KBM-7 (cell line): ENCODE measurements at regions not wholly inside any gene's neighbourhood (a gene's known extent, or its start where the extent isn't known, plus 50 kb on each side); places are given as distances from the start of the nearest gene placed in this dataset.
"Not testable (repeated sequence)": the region's sequence is repeated elsewhere in the genome, so short reads cannot be mapped to it uniquely, and the experiment has no call there.

Source experiments
- DNase-seq: peaks from one replicate; pipeline ENCODE4 v3.0.0-alpha.2; 2015
- in situ Hi-C: fragments of 300-500 bp; cut with MboI; formaldehyde crosslinking; loops from 2 replicates; pipeline ENCODE4 v1.14.3; 2020; ENCODE audit warnings: low sequenced_read_pairs, low pct_unique_long_range_greater_than_20kb, mixed read lengths

DNA sequence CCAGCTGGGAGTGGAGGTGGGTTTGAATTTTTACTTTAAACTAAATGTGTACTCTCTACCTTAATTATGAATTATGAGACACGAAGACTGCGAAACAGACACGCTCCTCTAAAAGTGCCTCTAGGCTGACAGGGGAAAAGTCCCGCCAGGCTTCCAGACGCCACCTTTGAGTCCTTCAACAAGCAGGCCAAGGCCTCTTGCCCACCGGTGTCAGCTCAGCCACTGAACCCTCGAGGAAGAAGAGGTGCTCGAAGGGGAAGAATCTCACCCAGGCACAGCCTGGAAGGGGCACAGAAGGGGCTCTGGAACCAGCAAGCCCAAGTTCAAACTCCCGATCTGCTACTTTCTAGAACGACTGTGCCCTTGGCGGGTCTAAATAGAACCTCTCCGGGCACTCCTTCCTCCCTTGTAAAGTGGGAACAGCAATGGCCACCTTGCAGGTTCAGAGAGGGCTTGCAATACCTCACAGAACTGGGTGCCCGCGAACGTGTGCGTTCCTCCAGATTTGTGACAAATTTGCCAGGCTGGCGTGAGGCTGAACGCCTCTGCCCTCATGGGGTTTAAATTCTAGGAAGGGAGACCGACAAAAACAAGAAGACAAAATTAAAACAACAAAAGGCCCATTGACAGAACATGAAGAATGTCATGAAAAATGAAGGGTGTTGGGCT, 158.5 kb upstream of the GRK3 start:
- DNase-seq: no peak
- in situ Hi-C loops: no loop called here

DNA sequence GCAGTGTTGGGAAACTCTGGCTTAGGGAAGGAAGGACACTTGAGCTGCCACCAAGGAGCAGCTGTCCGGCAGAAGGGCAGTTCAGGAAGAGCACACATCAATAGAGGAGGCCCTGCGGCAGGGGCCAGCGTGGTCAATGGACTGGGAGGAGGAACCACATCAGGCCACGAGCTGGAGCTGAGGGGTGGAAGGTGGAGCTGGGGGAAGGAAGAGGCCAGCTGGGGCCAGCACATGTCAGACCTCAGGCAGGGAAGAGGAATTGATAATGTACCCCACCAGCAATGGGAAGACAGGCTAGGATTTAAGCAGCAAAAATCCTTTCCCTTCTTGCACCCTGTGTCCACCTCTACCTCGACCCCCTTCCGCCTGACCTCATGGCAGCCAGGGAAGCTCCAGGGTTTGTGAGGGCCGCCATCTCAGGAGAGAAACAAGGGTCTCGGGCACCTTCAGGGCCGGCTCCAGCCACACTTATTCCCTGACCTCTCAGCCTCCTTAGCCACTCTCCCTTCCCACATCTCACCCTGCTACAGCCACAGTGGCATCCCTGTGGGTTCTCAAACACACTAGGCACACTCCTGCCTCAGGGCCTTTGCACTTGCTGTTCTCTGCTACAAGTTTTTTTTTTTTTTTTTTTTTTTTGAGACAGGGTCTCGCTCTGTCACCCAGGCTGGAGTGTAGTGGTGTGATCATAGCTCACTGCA, 157.8 kb upstream of the GRK3 start:
- in situ Hi-C loops: no loop called here
- DNase-seq: peak; percentile 24

DNA sequence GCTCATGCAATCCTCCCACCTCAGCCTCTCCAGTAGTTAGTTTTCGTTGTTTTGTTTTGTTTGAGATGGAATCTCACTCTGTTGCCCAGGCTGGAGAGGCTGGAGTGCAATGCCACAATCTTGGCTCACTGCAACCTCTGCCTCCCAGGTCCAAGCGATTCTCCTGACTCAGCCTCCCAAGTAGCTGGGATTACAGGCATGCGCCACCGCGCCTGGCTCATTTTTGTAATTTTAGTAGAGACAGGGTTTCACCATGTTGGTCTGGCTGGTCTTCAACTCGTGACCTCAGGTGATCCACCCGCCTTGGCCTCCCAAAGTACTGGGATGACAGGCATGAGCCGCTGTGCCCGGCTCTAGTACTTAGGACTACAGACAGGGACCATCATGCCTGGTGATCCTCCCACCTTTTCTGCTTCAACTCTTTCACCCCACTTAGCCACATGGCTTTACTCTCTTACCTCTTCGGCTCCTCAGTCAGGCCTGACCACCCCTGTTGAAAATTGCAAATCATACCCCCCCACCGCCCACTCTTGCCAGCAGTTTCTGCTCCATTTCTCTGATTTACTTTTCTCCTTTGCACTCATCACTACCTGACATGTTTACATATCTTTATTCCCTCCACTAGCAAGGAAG, 157.1 kb upstream of the GRK3 start:
- in situ Hi-C loops: no loop called here
- no peak for DNase-seq

DNA sequence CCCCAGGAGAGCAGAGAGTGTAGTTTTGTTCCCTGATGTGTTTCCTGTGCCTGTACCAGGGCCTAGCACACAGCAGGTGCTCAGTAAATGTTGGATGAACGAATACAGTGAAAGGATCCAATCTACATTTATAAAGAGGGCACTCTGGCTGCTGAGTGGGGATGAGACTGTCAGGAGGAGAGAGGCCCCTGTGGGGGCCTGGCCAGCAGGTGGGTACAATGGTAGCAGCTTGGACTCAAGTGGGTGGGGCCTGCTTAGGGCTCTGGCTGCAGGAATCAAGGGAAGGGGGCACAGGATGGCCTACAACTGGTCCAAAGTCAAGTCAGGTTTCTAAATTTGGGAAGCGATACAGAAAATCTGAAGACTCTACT, 156.6 kb upstream of the GRK3 start:
- in situ Hi-C loops: no loop called here
- DNase-seq: no peak

DNA sequence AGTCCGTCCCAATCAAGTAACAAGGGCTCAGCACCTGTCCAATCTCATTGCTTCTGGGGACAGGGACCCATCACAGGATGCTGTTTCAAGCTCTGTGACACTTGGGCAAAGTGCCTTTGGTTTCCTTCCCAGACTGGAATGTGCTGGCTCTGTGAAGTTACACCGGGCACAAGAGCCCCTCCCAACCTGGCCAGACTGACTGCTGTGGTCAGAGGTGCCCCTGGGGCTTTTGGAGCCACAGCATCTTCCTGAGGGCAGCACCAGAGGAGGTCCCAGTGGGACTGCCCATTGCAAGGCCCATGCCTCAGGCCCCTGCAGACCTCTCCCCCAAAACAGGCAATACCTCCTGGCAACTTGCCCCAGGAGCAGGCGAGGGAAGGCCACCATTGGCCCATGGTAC, 155.2 kb upstream of the GRK3 start:
- DNase-seq: no peak
- in situ Hi-C loops: no loop called here

GRCh38 chr22:25410849-25411248, 153.6 kb upstream of the GRK3 start:
- in situ Hi-C loops: no loop called here
- DNase-seq: no peak

DNA sequence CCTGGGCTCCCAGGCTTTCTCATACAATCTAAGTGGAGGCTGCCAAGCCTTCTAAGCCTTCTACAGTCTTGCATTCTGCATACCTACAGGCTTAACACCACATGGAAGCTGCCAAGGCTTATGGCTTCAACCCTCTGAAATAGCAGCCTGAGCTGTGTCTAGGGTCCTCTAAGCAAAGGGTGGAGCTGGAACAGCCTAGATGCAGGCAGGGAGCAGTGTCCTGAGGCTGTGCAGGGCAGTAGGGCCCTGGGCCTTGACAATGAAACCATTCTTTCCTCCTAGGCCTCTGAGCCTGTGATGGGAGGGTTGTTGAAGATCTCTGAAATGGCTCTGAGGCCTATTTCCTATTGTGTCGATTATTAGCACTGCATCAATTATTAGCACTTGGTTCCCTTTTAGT, 150.9 kb upstream of the GRK3 start:
- no peak for DNase-seq
- in situ Hi-C loops: no loop called here

DNA sequence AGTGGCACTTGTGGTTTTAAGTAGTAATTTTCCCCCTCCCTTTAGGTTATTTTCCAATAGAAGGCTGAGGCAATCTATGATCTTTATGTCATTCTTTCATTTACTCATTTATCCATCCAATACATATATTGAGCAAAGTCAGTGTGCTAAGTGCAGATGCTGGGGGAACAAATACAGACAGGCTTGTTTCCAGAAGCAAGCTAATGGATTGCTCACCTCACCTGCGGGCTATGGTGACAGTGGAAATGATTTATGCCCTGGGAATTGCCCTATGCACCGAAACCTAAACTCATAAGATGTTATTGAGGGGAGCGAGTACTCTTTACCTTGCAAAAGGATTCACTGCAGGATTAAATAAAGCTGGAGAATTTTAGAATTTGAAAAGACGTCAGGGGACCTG, 148.7 kb upstream of the GRK3 start:
- DNase-seq, in situ Hi-C loops: not testable (repeated sequence)

DNA sequence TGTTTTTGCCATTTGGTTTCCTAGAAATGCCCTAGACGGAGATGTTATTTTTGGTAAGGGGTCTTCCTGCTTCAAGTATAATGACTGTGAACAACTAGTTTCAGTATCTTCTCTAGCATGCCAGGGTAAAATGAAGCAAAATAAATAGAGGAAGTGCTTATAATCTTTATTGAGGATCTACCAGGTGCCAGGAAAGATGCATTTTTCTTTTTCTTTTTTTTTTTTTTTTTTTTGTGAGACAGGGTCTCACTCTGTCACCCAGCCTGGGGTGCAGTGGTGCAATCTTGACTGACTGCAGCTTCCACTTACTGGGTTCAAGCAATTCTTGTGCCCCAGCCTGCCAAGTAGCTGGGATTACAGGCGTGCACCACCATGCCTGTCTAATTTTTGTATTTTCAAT, 146.6 kb upstream of the GRK3 start:
- DNase-seq: peak; percentile 47
- in situ Hi-C loops: not testable (repeated sequence)

DNA sequence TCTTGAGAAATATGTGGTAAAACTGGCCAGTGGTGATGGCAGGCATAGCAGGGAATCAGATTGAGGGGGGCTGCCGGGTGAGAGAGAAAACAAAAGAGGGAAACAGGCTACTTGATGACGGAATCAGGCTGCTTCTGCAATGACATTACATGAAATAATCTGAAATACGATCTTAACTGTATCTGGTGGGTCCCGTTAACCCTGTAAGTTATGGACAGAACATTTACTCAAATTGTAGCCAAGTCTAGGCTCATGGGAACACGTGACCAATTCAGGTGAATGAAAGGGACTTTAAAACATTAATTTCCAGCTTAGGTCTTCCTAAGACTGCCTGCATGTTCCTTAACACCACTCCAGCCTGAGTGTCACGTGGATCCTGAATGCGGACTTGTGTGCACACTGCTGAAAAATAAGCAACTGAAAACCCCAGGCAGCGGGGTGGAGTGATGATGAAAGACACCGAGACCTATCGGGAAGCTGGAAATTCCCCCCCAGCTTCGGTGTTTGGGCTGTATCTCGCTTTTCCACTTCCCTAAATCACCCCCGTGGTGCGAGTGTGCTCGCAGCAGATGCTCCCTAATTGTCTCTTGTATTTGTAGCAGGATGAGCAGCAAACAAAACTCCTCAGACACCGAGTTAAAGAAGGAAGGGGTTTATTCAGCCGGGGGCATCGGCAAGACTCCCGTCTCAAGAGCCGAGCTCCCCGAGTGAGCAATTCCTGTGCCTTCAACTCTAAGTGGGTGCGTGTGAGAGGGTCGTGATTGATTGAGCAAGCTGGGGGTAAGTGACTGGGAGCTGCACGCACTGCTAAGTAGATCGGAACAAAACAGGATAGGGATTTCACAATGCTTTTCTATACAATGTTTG, 145.0 kb upstream of the GRK3 start:
- DNase-seq: peak; percentile 75
- in situ Hi-C loops: no loop called here

- DNase-seq, in situ Hi-C loops: not testable (repeated sequence)
Measured at GRCh38 chr22:25420114-25420441, 144.4 kb upstream of the GRK3 start.

DNA sequence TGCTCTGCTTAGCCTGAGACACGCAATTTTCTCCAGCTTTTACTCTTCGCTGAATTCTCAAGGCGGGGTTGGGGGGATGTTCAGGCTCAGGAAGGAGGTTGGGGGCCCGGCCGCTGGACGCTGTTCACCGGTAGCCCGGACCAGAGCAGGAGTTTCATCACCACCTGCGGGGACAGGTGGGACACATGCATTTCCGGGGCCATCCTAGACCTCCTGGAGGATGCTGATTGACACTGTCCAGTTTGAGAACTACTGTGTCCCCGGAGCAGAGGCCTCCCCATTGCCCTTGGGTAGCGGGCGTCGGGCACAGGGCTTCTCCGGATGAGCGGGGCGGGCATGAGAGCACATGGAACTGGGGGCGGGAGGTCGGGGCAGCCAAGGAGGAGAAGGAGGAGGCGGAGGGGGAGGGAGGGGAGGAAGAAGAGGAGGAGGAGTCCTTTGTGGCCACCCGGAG, 144.0 kb upstream of the GRK3 start:
- DNase-seq: no peak
- in situ Hi-C loops: no loop called here

DNA sequence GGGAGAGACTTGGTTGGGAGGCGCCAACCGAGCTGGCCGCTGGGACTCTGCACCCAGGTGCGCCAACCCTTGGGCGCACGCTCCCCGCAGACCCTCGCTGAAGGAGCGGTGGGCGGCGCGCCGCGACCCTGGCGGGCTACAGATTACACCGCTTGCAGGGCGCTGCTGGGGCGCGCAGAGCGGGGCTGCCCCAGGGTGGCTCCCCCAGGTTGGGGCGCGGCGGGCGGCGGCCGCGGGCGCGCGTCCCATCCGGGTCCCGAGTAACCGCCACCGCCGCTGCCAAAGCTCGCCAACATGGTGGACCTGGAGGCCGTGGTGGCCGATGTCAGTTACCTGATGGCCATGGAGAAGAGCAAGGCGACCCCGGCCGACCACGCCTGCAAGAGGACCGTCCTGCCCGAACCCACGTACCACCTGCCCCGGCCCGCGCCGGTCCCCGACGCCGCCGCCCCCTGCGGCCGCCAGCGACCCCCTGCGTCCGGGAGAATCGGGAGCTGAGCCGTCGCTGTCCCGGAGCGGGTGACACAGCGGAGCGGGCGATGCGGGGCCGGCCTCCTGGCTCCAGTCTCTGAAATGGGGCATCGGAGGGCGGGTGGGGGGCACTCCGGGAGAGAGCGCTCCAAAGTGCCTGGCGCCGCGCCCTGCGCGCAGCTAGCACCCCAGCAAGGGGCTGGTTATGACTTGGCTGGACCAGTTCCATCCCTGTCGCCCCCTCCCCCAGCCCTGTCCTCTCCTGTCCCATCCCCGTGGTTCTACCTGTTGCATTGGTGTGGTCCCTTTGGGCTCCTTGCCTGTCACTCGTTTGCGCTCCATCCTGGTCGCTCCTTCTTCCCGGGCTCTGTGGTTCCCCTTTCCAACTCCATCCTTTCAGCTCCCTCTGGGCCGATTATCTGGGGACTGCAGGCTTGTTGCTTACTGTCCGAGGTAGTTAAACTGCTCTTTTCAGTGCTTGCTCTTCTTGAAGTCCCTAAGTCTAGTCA, 143.3 kb upstream of the GRK3 start:
- DNase-seq: peak; percentile 39

GRCh38 chr22:25426530-25427308, 137.8 kb upstream of the GRK3 start:
- in situ Hi-C loops, DNase-seq: not testable (repeated sequence)

More for the DNA sequence above, 143.3 kb upstream of the GRK3 start:
- in situ Hi-C loops: no loop called here

- DNase-seq, in situ Hi-C loops: not testable (repeated sequence)
Measured at GRCh38 chr22:25431637-25432342, 132.7 kb upstream of the GRK3 start.

- in situ Hi-C loops, DNase-seq: not testable (repeated sequence)
Measured at GRCh38 chr22:25433381-25433970, 131.0 kb upstream of the GRK3 start.
